ENCODE measurements at regions not wholly inside any gene's neighbourhood (a gene's known extent, or its start where the extent isn't known, plus 50 kb on each side); places are given as distances from the start of the nearest gene placed in this dataset.

GRCh38 chr7:93015779-93016481, 101.8 kb downstream of the SAMD9 start:
- DNase-seq: no peak

DNA sequence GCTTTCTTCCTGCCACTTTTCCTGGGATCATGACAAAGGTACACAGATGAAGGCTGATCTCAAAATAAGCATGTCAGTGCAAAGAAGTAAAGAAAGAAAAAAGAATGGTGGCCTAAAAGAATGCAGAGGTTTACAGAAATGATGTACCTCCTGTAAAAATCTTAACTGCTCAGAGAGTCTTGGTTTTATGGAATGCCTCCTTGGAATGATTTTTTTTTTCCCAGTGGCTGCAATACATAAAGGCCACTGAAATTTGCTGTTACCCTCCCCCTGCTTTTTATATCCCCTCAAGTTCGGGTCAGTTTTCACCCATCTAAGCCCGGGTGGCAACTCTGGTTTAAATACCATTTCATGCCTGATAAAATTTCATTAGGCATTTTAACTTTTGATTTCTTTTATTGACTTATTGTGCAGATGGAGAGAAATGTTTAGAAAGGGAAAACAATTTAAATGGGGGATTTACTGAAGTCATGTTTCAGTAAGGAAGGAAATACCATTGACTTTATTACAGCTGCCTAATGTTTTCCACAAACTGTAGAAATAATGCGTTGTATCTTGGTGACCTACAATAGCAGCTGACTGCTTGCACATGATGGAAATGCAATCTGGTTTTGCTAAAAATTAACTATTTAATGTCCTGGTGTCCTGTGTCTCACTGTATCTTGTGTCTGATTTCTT, 102.5 kb downstream of the SAMD9 start:
- no peak for DNase-seq

- DNase-seq: no peak
Observed at GRCh38 chr7:93014410-93014809, 103.4 kb downstream of the SAMD9 start.

- DNase-seq: no peak
Observed at GRCh38 chr7:93013446-93014061, 104.2 kb downstream of the SAMD9 start.

DNA sequence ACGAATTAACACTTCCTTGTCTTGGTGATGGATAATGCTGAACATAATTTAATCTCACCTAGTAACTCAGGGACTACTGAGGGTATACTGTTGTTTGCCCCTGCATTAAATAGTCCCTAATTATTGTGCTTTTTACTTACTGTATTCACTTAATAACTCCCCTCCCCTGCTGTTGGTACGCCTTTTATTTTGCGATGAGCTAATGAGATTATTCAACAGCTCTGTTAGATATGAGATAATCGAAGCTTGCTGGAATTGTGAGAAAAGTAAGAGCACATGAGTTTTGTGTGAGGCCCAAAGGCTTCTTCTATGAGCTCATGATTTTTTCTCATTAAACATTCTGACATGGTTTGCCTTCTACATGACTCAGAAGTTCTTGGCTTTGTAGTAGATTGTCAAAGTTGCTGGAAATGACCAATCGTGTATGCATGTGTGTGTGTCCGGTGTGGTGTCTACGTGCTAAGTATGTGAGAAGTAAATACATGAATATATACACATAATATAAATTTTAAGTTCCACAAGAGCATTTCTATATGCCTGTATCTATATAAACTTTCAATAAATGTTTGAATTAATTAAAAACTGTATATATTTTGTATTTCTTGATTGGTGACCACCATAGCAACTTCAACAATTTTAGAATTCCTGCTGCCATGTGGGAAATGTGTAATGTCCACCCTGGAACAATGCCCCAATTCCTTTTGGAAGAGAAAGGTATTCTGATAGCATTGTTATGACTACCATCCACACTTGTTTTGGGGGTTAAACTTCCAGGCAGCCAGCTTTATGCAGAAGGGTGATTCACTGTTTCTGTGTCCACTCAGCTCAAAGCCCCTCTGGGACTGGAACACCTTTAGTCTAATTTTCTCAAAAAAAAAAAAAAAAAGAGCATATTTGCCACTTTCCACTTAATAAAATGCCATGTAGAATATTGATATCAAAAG, 106.2 kb downstream of the SAMD9 start:
- no peak for DNase-seq

- DNase-seq: no peak
Observed at GRCh38 chr7:93008833-93009232, 108.9 kb downstream of the SAMD9 start.

GRCh38 chr7:93006480-93007095, 111.2 kb downstream of the SAMD9 start:
- DNase-seq: no peak

DNA sequence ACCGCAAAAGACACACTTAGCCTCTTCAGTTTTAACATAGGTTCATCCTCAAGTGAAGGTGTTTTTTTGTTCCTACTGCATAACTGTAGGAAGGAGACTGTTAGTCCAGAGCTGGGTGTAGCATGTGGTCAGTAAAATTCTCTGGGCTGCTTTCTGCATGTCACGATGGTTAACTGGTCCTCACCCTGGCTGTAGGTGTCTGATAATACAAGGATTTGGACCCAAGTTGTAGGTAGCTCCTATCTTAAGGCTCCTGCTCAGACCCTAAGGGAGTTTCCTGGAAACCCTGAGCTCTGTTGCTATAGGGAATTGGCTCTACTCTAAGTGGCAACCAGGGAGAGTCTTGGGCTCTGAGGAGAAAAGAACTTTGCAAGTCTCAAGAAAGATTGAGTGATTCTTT, 112.9 kb downstream of the SAMD9 start:
- DNase-seq: no peak

- DNase-seq: no peak
Observed at GRCh38 chr7:92997719-92998118, 120.1 kb downstream of the SAMD9 start.

DNA sequence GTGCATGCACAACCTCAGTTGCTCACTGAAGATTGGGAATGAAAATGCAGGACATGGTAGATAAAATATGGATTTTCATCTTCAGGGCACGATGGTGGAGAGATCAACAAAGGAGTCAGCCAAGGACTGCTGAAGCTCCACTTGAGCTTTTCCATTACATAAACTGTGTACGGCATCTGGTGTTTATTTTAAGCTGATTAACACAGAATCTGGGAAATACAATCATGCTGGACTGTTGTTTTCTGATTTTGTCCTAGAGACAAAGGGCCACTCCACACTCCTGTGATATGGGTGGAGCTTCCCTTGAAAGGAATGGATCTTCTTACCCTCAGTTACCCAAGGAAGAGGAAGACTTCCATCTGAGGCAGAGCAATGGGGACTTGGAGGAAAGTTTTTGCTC, 120.6 kb downstream of the SAMD9 start:
- no peak for DNase-seq

GRCh38 chr7:92994901-92995300, 122.9 kb downstream of the SAMD9 start:
- DNase-seq: no peak

- DNase-seq: no peak
Observed at GRCh38 chr7:92992932-92993331, 124.8 kb downstream of the SAMD9 start.

DNA sequence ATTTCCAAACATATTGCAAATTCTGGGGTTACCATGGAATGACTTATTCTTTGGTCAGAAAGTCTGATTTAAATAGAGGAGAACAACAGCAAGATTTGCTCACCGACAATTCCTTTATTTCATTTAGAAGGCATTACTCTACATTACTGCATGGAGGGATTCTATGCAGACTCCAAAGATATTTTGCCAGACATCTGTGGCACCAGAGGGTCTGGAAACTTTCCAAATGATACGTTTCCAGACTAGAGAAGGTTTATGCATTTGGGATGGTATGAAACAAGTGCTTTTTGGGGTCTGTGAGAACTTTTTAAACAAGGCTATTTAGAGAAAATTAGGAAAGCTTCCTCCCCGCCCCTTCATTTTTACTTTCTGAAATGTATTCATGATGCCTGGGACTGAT, 125.3 kb downstream of the SAMD9 start:
- DNase-seq: no peak

- no peak for DNase-seq
Observed at GRCh38 chr7:92991190-92991589, 126.6 kb downstream of the SAMD9 start.

DNA sequence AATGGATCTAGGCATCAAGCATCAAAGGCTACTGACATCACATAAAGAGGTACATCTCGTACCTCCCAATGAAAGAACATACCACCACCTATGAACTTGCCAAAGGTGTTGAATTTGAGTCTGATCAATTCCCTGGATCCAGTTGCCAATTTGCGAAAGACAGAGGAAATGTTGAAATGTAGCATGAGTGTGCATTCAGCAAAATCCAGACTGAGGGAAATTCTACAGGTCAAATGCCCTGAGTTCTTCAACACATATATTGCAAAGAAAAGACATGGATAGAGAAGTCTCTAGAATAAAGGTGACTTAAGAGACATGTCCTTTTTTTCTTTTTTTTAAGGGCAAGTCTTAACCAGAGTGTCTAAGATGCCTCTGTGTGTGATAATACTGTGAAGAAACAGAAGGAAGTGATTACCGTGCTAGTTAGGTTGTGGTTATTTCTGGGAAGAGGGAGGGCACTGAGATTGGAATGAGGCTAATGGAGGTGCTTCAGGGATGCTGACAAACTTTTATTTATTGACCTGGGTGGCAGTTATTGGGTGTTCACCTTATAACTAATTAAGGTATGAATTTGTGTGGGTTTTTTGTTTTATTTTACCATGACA, 128.7 kb downstream of the SAMD9 start:
- no peak for DNase-seq

- DNase-seq: no peak
Observed at GRCh38 chr7:92988051-92988450, 129.7 kb downstream of the SAMD9 start.

GRCh38 chr7:92987538-92987937, 130.2 kb downstream of the SAMD9 start:
- DNase-seq: no peak

- DNase-seq: no peak
Observed at GRCh38 chr7:92987095-92987494, 130.7 kb downstream of the SAMD9 start.

DNA sequence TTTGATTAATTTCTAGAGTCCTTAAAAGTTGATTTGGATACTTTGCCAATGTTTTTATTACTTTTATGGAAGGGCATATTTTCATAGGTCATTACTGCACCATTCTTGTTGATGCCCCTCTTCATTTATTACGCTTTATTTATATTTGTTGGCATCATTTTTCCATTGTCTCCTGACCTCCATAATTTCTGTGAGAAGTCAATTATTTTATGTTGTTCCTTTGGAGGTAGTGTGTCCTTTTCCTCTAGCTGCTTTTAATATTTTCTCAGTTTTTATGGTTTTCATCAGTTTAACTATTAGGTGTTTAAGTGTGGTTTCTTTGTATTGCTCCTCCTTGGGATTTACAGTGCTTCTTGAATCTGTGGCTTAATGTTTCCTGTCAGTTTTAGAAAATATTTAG, 134.9 kb downstream of the SAMD9 start:
- DNase-seq: no peak

GRCh38 chr7:92976931-92977330, 140.6 kb upstream of the CDK6 start:
- no peak for DNase-seq

GRCh38 chr7:92973974-92974373, 137.6 kb upstream of the CDK6 start:
- no peak for DNase-seq

- no peak for DNase-seq
Observed at GRCh38 chr7:92973293-92973731, 136.9 kb upstream of the CDK6 start.

All from NCI-H2107 (cell line).